Activated CD4-positive, alpha-beta T cell treated with anti-CD3 and anti-CD28 coated beads for 48 hours (primary cell): ENCODE measurements at regions not wholly inside any gene's neighbourhood (a gene's known extent, or its start where the extent isn't known, plus 50 kb on each side); places are given as distances from the start of the nearest gene placed in this dataset.
"Not testable (repeated sequence)": the region's sequence is repeated elsewhere in the genome, so short reads cannot be mapped to it uniquely, and the experiment has no call there.

Experiments
- DNase-seq: peaks from one replicate; pipeline ENCODE4 v3.0.0-alpha.2; 2020

GRCh38 chrY:7720974-7721373 is 809.4 kb upstream of the AMELY start:
- no peak for DNase-seq

GRCh38 chrY:7719271-7719670 is 807.7 kb upstream of the AMELY start:
- DNase-seq = no peak

GRCh38 chrY:7718626-7719025 is 807.1 kb upstream of the AMELY start:
- DNase-seq = no peak

GRCh38 chrY:7718126-7718525 is 806.6 kb upstream of the AMELY start:
- DNase-seq = no peak

GRCh38 chrY:7714426-7714825 is 802.9 kb upstream of the AMELY start:
- DNase-seq = no peak

GRCh38 chrY:7713738-7714137 is 802.2 kb upstream of the AMELY start:
- DNase-seq = not testable (repeated sequence)

- DNase-seq = no peak
Observed at GRCh38 chrY:7712289-7712688, 800.7 kb upstream of the AMELY start.

- no peak for DNase-seq
Observed at GRCh38 chrY:7703578-7704140, 792.1 kb upstream of the AMELY start.

GRCh38 chrY:7702481-7702880 is 790.9 kb upstream of the AMELY start:
- no peak for DNase-seq

- no peak for DNase-seq
Observed at GRCh38 chrY:7701676-7702075, 790.1 kb upstream of the AMELY start.

- no peak for DNase-seq
Observed at GRCh38 chrY:7697506-7697905, 786.0 kb upstream of the AMELY start.

- no peak for DNase-seq
Observed at GRCh38 chrY:7692701-7693100, 781.1 kb upstream of the AMELY start.

- no peak for DNase-seq
Observed at GRCh38 chrY:7687086-7687485, 775.5 kb upstream of the AMELY start.

- no peak for DNase-seq
Observed at GRCh38 chrY:7684546-7684945, 773.0 kb upstream of the AMELY start.

- DNase-seq = no peak
Observed at GRCh38 chrY:7682386-7682785, 770.8 kb upstream of the AMELY start.

- DNase-seq = no peak
Observed at GRCh38 chrY:7681426-7681825, 769.9 kb upstream of the AMELY start.

- DNase-seq = no peak
Observed at GRCh38 chrY:7674465-7674864, 762.9 kb upstream of the AMELY start.

GRCh38 chrY:7672796-7673195 is 761.2 kb upstream of the AMELY start:
- DNase-seq = no peak

- no peak for DNase-seq
Observed at GRCh38 chrY:7663261-7663660, 751.7 kb upstream of the AMELY start.

- no peak for DNase-seq
Observed at GRCh38 chrY:7659047-7659446, 747.5 kb upstream of the AMELY start.

GRCh38 chrY:7656596-7656995 is 745.0 kb upstream of the AMELY start:
- no peak for DNase-seq

- no peak for DNase-seq
Observed at GRCh38 chrY:7654985-7655384, 743.4 kb upstream of the AMELY start.

- DNase-seq = not testable (repeated sequence)
Observed at GRCh38 chrY:7649866-7650265, 738.3 kb upstream of the AMELY start.
